Type B pancreatic cell (in vitro differentiated cells): ENCODE measurements at regions not wholly inside any gene's neighbourhood (a gene's known extent, or its start where the extent isn't known, plus 50 kb on each side); places are given as distances from the start of the nearest gene placed in this dataset.

ENCODE experiments used
- DNase-seq: peaks from one replicate; pipeline ENCODE4 v3.0.0; 2021; ENCODE audit warnings: mixed read lengths; ENCODE audit not compliant: unreplicated experiment; ENCODE audit errors: extremely low spot score
- H3K27ac Mint-ChIP-seq: 2 replicates; pipeline ENCODE4 v1.8.0; 2021; ENCODE audit warnings: mild to moderate bottlenecking, mixed read lengths
- H3K27me3 Mint-ChIP-seq: 2 replicates; pipeline ENCODE4 v1.8.0; 2021; ENCODE audit warnings: mixed read lengths
- H3K36me3 Mint-ChIP-seq: 2 replicates; pipeline ENCODE4 v1.8.0; 2021; ENCODE audit warnings: mixed read lengths
- H3K4me1 Mint-ChIP-seq: one replicate; pipeline ENCODE4 v1.8.0; 2021; ENCODE audit warnings: mixed read lengths; ENCODE audit not compliant: unreplicated experiment
- H3K4me3 Mint-ChIP-seq: 2 replicates; pipeline ENCODE4 v1.8.0; 2021; ENCODE audit warnings: mild to moderate bottlenecking, mixed read lengths
- H3K9me3 Mint-ChIP-seq: 2 replicates; pipeline ENCODE4 v1.8.0; 2021; ENCODE audit warnings: mixed read lengths
- CTCF ChIP-seq: fragments of 200-600 bp; sonication (generic); conservative IDR thresholded peaks from 2 replicates; pipeline ENCODE4 v1.5.0; 2021; ENCODE audit warnings: antibody characterized with exemption, mild to moderate bottlenecking

DNA sequence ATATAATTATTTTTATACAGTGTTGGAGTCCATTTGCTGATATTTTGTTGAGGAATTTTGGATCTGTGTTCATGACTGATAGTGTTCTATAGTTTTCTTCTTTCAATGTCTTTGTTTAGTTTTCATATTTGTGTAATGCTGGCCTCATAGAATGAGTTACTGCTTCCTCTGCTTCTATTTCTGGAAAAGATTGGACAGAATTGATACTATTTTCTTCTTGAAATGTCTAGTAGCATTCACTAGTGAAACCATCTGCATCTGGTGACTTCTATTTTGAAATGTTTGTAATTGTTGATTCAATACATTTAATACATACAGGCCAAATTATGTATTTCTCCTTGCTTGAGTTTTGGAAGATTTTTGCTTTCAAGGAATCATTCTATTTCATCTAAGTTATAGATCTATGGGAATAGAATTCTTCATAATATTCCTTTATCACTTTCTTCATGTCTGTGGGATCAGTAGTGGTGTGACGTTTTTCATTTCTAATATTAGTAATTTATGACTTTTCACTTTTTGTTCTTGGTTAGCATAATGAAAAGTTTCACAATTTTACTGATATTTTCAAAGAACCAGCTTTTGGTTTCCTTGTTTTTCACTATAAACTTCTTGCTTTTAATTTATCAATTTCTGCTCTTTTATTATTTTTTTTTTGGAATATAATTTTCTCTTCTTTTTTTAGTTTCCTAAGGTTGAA lies 509.9 kb upstream of the VRK2 start:
- no peaks in the 10 kb centered on the region for H3K4me1 Mint-ChIP-seq
- no peak overlapping the region for H3K27ac Mint-ChIP-seq
- no peak for TF ChIP-seq CTCF
- H3K36me3 Mint-ChIP-seq: no peaks in the 10 kb centered on the region
- no peak overlapping the region for H3K4me3 Mint-ChIP-seq
- H3K9me3 Mint-ChIP-seq: no peaks in the 10 kb centered on the region
- no peaks in the 10 kb centered on the region for H3K27me3 Mint-ChIP-seq
- no peak for DNase-seq

GRCh38 chr2:57539761-57540160 lies 506.8 kb upstream of the VRK2 start:
- no peaks in the 10 kb centered on the region for H3K9me3 Mint-ChIP-seq
- no peaks in the 10 kb centered on the region for H3K4me1 Mint-ChIP-seq
- no peak for DNase-seq
- no peak overlapping the region for H3K27ac Mint-ChIP-seq
- no peak overlapping the region for H3K4me3 Mint-ChIP-seq
- no peak for TF ChIP-seq CTCF
- peaks cover under 1% of the 10 kb centered on the region for H3K27me3 Mint-ChIP-seq
- H3K36me3 Mint-ChIP-seq: no peaks in the 10 kb centered on the region

DNA sequence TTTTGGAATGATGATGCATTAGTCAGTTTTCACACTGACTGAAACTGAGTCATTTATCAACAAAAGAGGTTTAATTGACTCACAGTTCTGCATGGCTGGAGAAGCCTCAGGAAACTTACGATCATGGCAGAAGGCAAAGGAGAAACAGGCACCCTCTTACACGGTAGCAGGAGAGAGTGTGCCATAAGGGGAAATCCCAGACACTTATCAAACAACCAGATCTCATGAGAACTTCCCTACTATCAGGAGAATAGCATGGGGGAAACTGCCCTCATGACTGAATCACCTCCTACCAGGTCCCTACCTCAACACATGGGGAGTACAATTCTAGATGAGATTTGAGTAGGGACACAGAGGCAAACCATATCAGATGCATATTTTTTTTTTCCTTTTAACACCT lies 504.5 kb upstream of the VRK2 start:
- no peak for TF ChIP-seq CTCF
- Mint-ChIP-seq H3K4me1 (no peaks in the 10 kb centered on the region), H3K36me3 (no peaks in the 10 kb centered on the region), H3K4me3 (no peak overlapping the region), H3K9me3 (no peaks in the 10 kb centered on the region), H3K27me3 (peaks cover 13% of the 10 kb centered on the region), H3K27ac (no peak overlapping the region)
- no peak for DNase-seq

DNA sequence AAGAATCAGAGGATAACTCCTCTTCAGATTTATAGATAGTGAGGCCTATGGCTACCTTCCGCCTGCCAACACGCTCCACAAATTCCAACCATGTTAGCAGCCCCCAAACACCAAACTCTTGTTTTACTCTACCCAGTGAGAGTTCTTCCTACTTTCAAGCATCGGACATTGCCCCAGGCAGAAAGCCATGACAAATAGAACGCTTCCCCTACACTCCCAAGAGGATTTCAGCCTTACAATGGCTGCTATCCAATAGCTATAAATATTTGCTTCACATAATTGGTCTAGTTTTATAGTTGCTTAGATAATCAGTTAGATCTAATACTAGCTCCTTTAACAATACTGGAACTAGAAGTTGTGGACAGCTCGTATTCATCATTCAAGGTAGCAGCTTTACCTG lies 503.4 kb upstream of the VRK2 start:
- no peaks in the 10 kb centered on the region for H3K4me1 Mint-ChIP-seq
- no peaks in the 10 kb centered on the region for H3K9me3 Mint-ChIP-seq
- H3K36me3 Mint-ChIP-seq: no peaks in the 10 kb centered on the region
- TF ChIP-seq CTCF: no peak
- peaks cover 18% of the 10 kb centered on the region for H3K27me3 Mint-ChIP-seq
- no peak for DNase-seq
- H3K27ac Mint-ChIP-seq: no peak overlapping the region
- H3K4me3 Mint-ChIP-seq: no peak overlapping the region

- H3K27me3 Mint-ChIP-seq: peaks cover 18% of the 10 kb centered on the region
- no peak for TF ChIP-seq CTCF
- DNase-seq: no peak
- no peak overlapping the region for H3K4me3 Mint-ChIP-seq
- no peaks in the 10 kb centered on the region for H3K36me3 Mint-ChIP-seq
- H3K27ac Mint-ChIP-seq: no peak overlapping the region
- no peaks in the 10 kb centered on the region for H3K9me3 Mint-ChIP-seq
- H3K4me1 Mint-ChIP-seq: no peaks in the 10 kb centered on the region
These were observed 502.0 kb upstream of the VRK2 start for GRCh38 chr2:57544624-57545023.

- no peaks in the 10 kb centered on the region for H3K4me1 Mint-ChIP-seq
- no peak overlapping the region for H3K27ac Mint-ChIP-seq
- H3K27me3 Mint-ChIP-seq: peaks cover 18% of the 10 kb centered on the region
- H3K36me3 Mint-ChIP-seq: no peaks in the 10 kb centered on the region
- no peak for DNase-seq
- no peak for TF ChIP-seq CTCF
- H3K9me3 Mint-ChIP-seq: peaks cover 8% of the 10 kb centered on the region
- no peak overlapping the region for H3K4me3 Mint-ChIP-seq
These were observed 500.1 kb upstream of the VRK2 start for GRCh38 chr2:57546478-57546877.
